ENCODE measurements at regions not wholly inside any gene's neighbourhood (a gene's known extent, or its start where the extent isn't known, plus 50 kb on each side); places are given as distances from the start of the nearest gene placed in this dataset.
"Not testable (repeated sequence)": the region's sequence is repeated elsewhere in the genome, so short reads cannot be mapped to it uniquely, and the experiment has no call there.

GRCh38 chr9:38332625-38333024 lies 59.9 kb upstream of the ALDH1B1 start:
- TF ChIP-seq, protein P1, sequence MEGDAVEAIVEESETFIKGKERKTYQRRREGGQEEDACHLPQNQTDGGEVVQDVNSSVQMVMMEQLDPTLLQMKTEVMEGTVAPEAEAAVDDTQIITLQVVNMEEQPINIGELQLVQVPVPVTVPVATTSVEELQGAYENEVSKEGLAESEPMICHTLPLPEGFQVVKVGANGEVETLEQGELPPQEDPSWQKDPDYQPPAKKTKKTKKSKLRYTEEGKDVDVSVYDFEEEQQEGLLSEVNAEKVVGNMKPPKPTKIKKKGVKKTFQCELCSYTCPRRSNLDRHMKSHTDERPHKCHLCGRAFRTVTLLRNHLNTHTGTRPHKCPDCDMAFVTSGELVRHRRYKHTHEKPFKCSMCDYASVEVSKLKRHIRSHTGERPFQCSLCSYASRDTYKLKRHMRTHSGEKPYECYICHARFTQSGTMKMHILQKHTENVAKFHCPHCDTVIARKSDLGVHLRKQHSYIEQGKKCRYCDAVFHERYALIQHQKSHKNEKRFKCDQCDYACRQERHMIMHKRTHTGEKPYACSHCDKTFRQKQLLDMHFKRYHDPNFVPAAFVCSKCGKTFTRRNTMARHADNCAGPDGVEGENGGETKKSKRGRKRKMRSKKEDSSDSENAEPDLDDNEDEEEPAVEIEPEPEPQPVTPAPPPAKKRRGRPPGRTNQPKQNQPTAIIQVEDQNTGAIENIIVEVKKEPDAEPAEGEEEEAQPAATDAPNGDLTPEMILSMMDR (conservative IDR thresholded peaks at IDR 0.05), result no peak
- H3K27me3 Mint-ChIP-seq, result no peaks in the 10 kb centered on the region
- no peak overlapping the region for H3K27ac Mint-ChIP-seq
- H3K36me3 Mint-ChIP-seq, result no peaks in the 10 kb centered on the region
- H3K9me3 Mint-ChIP-seq, result no peaks in the 10 kb centered on the region
- no peak overlapping the region for H3K4me3 Mint-ChIP-seq
- H3K4me1 Mint-ChIP-seq (ENCODE audit: unreplicated experiment), result no peaks in the 10 kb centered on the region
- no peak for DNase-seq (ENCODE audit: extremely low spot score, unreplicated experiment)

- no peak overlapping the region for H3K27ac Mint-ChIP-seq
These were observed 61.4 kb upstream of the ALDH1B1 start for GRCh38 chr9:38331141-38331540.

DNA sequence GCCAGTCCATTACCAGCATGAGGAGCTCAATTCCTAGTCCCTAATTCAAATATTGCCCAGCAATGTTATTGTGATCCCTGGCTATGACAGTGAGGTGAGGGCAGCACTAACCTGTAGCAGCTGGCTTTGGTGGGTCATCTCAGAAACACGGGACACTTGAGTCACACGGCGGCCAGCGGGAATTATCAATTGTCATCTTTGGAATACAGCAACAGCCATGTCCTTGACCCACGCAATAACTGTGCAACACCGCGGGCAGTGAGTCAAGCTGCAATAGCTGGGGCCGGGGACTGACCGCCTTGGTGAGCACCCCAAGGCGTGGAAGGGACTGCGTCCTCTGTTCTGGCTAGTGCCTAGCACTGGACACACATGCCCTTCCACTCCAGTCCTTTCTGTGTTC lies 62.5 kb upstream of the ALDH1B1 start:
- Mint-ChIP-seq H3K4me1 (ENCODE audit: unreplicated experiment) (no peaks in the 10 kb centered on the region), H3K9me3 (no peaks in the 10 kb centered on the region), H3K27me3 (no peaks in the 10 kb centered on the region), H3K36me3 (no peaks in the 10 kb centered on the region), H3K27ac (no peak overlapping the region), H3K4me3 (no peak overlapping the region)
- DNase-seq (ENCODE audit: extremely low spot score, unreplicated experiment), result no peak
- TF ChIP-seq, protein P1 (conservative IDR thresholded peaks at IDR 0.05), result no peak

More at GRCh38 chr9:38331141-38331540, 61.4 kb upstream of the ALDH1B1 start:
- Mint-ChIP-seq H3K9me3 (no peaks in the 10 kb centered on the region), H3K4me1 (ENCODE audit: unreplicated experiment) (no peaks in the 10 kb centered on the region), H3K36me3 (no peaks in the 10 kb centered on the region), H3K4me3 (no peak overlapping the region), H3K27me3 (no peaks in the 10 kb centered on the region)
- no peak for DNase-seq (ENCODE audit: extremely low spot score, unreplicated experiment)
- TF ChIP-seq, protein P1 (conservative IDR thresholded peaks at IDR 0.05), result no peak

GRCh38 chr9:38328765-38329164 lies 63.7 kb upstream of the ALDH1B1 start:
- Mint-ChIP-seq H3K4me1 (ENCODE audit: unreplicated experiment) (no peaks in the 10 kb centered on the region), H3K27ac (no peak overlapping the region), H3K4me3 (no peak overlapping the region), H3K36me3 (no peaks in the 10 kb centered on the region), H3K9me3 (no peaks in the 10 kb centered on the region), H3K27me3 (no peaks in the 10 kb centered on the region)
- TF ChIP-seq, protein P1 (conservative IDR thresholded peaks at IDR 0.05), result no peak
- no peak for DNase-seq (ENCODE audit: extremely low spot score, unreplicated experiment)

DNA sequence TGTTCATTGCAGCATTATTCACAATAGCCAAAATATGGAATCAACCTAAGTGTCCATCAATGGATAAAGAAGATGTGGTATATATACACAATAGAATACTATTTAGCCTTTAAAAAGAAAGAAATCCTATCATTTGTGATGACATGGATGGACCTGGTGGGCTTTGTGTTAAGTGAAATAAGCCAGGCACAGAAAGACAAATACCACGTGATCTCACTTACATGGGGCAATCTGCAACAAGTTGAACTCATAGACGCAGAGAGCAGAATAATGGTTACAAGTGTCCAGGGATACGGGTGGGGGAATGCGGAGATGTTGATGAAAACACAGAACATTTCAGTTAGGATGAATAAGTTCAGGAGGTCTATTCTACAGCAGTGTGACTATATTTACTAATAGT lies 66.4 kb upstream of the ALDH1B1 start:
- no peak overlapping the region for H3K27ac Mint-ChIP-seq
- H3K36me3 Mint-ChIP-seq, result no peaks in the 10 kb centered on the region
- peaks cover 4% of the 10 kb centered on the region for H3K27me3 Mint-ChIP-seq
- no peaks in the 10 kb centered on the region for H3K9me3 Mint-ChIP-seq
- TF ChIP-seq, protein P1 (conservative IDR thresholded peaks at IDR 0.05), result no peak
- H3K4me1 Mint-ChIP-seq (ENCODE audit: unreplicated experiment), result no peaks in the 10 kb centered on the region
- no peak overlapping the region for H3K4me3 Mint-ChIP-seq
- DNase-seq (ENCODE audit: extremely low spot score, unreplicated experiment), result no peak

DNA sequence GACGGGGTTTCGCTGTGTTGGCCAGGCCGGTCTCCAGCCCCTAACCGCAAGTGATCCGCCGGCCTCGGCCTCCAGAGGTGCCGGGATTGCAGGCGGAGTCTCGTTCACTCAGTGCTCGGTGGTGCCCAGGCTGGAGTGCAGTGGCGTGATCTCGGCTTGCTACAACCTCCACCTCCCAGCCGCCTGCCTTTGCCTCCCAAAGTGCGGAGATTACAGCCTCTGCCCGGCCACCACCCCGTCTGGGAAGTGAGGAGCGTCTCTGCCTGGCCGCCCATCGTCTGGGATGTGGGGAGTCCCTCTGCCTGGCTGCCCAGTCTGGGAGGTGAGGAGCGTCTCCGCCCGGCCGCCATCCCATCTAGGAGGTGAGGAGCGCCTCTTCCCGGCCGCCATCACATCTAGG lies 68.3 kb upstream of the ALDH1B1 start:
- DNase-seq (ENCODE audit: extremely low spot score, unreplicated experiment); H3K4me1 Mint-ChIP-seq (ENCODE audit: unreplicated experiment); H3K36me3 Mint-ChIP-seq; H3K27me3 Mint-ChIP-seq; H3K9me3 Mint-ChIP-seq; H3K4me3 Mint-ChIP-seq; H3K27ac Mint-ChIP-seq: not testable (repeated sequence)

Data from type B pancreatic cell (in vitro differentiated cells).